ENCODE measurements at regions not wholly inside any gene's neighbourhood (a gene's known extent, or its start where the extent isn't known, plus 50 kb on each side); places are given as distances from the start of the nearest gene placed in this dataset.

- intact Hi-C loops (cut with micrococcal nuclease): no loop called here
- peak; percentile 91 to 94 (median 94) for DNase-seq (ENCODE audit: extremely low read depth in 1 of 4, low spot score in 3 of 4)
- TF ChIP-seq CREB1 (IDR thresholded peaks at IDR 0.05) (0 out of 2 replicates have a peak, but pooled peaks have one; percentile 14), CREB1 (CRISPR knock-in tag; IDR thresholded peaks at IDR 0.05) (no peak), VEZF1 (CRISPR knock-in tag; IDR thresholded peaks at IDR 0.05) (peak; percentile 51; the same call in 1 of the 2 replicates), MNT (conservative IDR thresholded peaks at IDR 0.05) (peak in 1 of 2 experiments; percentile 67; a peak in 2 of 4 replicates), NFIC (IDR thresholded peaks at IDR 0.05) (peak; percentile 71), CBFA2T2 (conservative IDR thresholded peaks at IDR 0.05) (peak; percentile 91), CREB3L1 (IDR thresholded peaks at IDR 0.05; ENCODE audit: borderline replicate concordance, low read depth) (peak; percentile 39; the same call in 1 of the 2 replicates), NONO (IDR thresholded peaks at IDR 0.05; ENCODE audit: low read depth in 2 of 2, low read length in 1 of 2) (no peak), CTBP1 (IDR thresholded peaks at IDR 0.05; ENCODE audit: borderline replicate concordance) (peak; percentile 73; the same call in 1 of the 2 replicates), BCLAF1 (IDR thresholded peaks at IDR 0.05; ENCODE audit: borderline replicate concordance in 1 of 2, control insufficient read depth in 1 of 2, low read depth in 2 of 2, low read length in 1 of 2) (no peak), NRF1 (conservative IDR thresholded peaks at IDR 0.05 in 1 of 2, IDR thresholded peaks at IDR 0.05 in 1 of 2) (peak; percentile 74 to 77), SPI1 (IDR thresholded peaks at IDR 0.05; ENCODE audit: borderline replicate concordance, low read depth, low read length) (0 out of 2 replicates have a peak, but pooled peaks have one; percentile 44), SMARCE1 (IDR thresholded peaks at IDR 0.05) (peak; percentile 66; the same call in 1 of the 2 replicates)
Observed at GRCh38 chr11:70742553-70743291, 344.4 kb downstream of the CTTN start.

More at GRCh38 chr11:70742553-70743291, 344.4 kb downstream of the CTTN start:
- peaks cover 11 to 28% of the 10 kb centered on the region in 2 experiments; a peak in 4 of 5 replicates for H3K4me1 ChIP-seq (replicated peaks in 1 of 2; ENCODE audit: control insufficient read depth in 2 of 2, insufficient read depth in 2 of 2, low read length in 2 of 2)
- peaks cover 12 to 60% of the 10 kb centered on the region in 2 experiments for H3K27me3 ChIP-seq (ENCODE audit: control insufficient read depth in 2 of 2, insufficient read depth in 2 of 2, low read length in 2 of 2)
- CTCF ChIA-PET (ENCODE audit: low intra/inter-chr PET ratio): no interaction called here
- H3K4me2 ChIP-seq (ENCODE audit: insufficient read depth, low read length): peak overlapping the region; percentile 48; the same call in 1 of the 2 replicates
- H3K9ac ChIP-seq (ENCODE audit: insufficient read depth in 1 of 2, low read depth in 2 of 2, low read length in 2 of 2): no peak overlapping the region
- ATAC-seq (peak; percentile 99), FAIRE-seq (peak; percentile 95)
- no peak overlapping the region for H3K27ac ChIP-seq (ENCODE audit: extremely low read depth, low read depth, low read length)
- no peaks in the 10 kb centered on the region for H3K36me3 ChIP-seq (ENCODE audit: control insufficient read depth, insufficient read depth, low read length)
- no peaks in the 10 kb centered on the region for H3K79me2 ChIP-seq (ENCODE audit: control insufficient read depth, insufficient read depth, low read length)
- in situ Hi-C loops (cut with MboI): no loop called here
- POLR2A ChIA-PET: interaction anchor here (0.6 to 1.3 kb wide), 4 partner anchors 18 to 174 kb away, joined by 3 to 4 read pairs (median 4); no protein-coding TSS in a partner anchor
- no peaks in the 10 kb centered on the region for H3K9me1 ChIP-seq (ENCODE audit: control insufficient read depth, insufficient read depth, low read length)
- no TSS peak for BruUV-seq (replicated peaks)
- no peak overlapping the region for H2AFZ ChIP-seq (ENCODE audit: low read depth, low read length)
- H3K9me3 ChIP-seq (replicated peaks; ENCODE audit: control insufficient read depth, insufficient read depth, low read depth, low read length): no peaks in the 10 kb centered on the region
- 3% methylated on average over 25 of the region's 27 CpGs for WGBS (ENCODE audit: insufficient coverage, low coverage, missing lambda C conversion rate)
- peaks cover 11% of the 10 kb centered on the region; the same call in 1 of the 2 replicates for H4K20me1 ChIP-seq (replicated peaks; ENCODE audit: control insufficient read depth, insufficient read depth, low read length)
- H3K4me3 ChIP-seq: no peak overlapping the region

Measured in K562 (cell line).